ENCODE measurements at regions not wholly inside any gene's neighbourhood (a gene's known extent, or its start where the extent isn't known, plus 50 kb on each side); places are given as distances from the start of the nearest gene placed in this dataset.
"Not testable (repeated sequence)": the region's sequence is repeated elsewhere in the genome, so short reads cannot be mapped to it uniquely, and the experiment has no call there.

DNA sequence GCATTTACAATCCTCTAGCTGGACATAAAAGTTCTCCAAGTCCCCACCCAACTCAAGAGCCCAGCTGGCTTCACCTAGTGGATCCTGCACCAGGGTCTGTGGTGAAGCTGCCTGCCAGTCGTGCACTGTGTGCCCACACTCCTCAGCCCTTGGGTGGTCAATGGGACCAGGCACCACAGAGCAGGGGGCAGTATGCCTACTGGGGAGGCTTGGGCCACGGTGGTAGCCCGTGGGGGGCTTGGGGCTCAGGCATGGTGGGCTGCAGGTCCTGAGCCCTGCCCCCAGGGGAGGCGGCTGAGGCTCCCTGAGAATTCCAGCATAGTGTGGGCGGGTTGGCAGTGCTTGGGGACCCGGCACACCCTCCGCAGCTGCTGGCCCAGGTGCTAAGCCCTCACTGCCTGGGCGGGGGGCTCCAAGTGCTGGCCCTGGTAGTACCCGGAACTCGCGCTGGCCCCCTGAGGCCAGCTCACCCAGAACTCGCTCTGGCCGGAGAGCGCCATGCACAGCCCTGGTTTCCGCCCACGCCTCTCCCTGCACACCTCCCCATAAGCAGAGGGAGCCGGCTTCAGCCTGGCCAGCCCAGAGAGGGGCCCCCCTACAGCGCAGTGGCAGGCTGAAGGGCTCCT, 1473.4 kb downstream of the SUCLG1 start:
- DNase-seq (ENCODE audit: low read depth in 2 of 2) = no peak

DNA sequence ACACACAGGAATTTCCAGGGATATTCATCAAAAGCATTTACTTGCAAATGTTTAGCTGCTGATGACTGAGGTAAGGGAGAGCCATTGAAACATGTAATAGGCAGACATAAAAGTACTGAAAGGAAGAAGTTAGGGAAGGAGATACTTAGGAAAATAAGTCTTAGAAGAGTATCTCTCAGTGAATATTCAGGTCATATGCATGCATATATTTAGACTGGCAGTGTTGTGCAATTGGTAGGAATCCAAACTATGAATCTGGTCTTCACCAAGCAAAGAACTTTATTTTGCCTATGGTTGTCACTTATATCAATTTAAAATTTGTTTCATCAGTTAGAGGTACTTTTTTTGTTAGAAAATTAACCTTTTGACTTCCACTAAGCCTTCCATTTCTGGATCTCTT, 1490.7 kb downstream of the SUCLG1 start:
- no peak for DNase-seq (ENCODE audit: low read depth in 2 of 2)

GRCh38 chr2:82964341-82964740, 1494.7 kb downstream of the SUCLG1 start:
- no peak for DNase-seq (ENCODE audit: low read depth in 2 of 2)

- DNase-seq (ENCODE audit: low read depth in 2 of 2) = no peak
Measured at GRCh38 chr2:82959727-82960126, 1499.4 kb downstream of the SUCLG1 start.

- no peak for DNase-seq (ENCODE audit: low read depth in 2 of 2)
Measured at GRCh38 chr2:82954868-82955267, 1504.2 kb downstream of the SUCLG1 start.

GRCh38 chr2:82939211-82939610, 1519.9 kb downstream of the SUCLG1 start:
- no peak for DNase-seq (ENCODE audit: low read depth in 2 of 2)

GRCh38 chr2:82938321-82938845, 1520.7 kb downstream of the SUCLG1 start:
- not testable (repeated sequence) for DNase-seq (ENCODE audit: low read depth in 2 of 2)

DNA sequence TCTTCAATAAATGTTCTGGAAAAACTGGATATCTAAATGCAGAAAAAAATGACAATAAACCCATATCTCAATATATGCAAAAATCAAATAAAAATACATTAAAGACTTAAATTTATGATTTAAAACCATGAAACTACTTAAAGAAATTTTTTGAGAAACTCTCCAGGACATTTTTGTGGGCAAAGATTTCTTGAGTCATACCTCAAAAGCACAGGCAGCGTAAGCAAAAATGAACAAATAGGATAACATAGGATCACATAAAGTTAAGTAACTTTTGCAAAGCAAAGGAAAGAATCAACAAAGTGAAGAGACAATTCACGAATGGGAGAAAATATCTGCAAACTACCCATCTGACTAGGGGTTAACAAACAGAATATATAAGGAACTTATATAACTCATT, 1545.5 kb downstream of the SUCLG1 start:
- no peak for DNase-seq (ENCODE audit: low read depth in 2 of 2)

GRCh38 chr2:82896117-82896516, 1563.0 kb downstream of the SUCLG1 start:
- no peak for DNase-seq (ENCODE audit: low read depth in 2 of 2)

DNA sequence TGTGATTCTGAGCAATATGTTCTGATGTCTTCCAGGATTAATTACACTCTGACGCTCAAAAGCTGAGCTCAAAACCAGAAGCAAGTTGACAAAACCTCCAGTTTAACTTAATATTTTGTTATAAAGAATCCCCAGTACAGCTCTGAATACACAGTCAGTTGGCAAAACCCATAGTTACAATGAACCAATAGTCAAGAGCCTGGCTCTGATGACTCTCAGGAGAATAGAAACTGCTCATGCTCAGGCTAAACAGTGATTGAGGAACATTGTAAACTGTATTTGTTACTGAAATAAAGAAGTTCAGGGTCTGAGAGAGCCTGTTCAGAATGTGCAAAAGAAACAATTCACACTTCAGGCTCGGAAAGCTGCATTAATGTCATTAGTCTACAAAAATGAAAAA, 1565.9 kb downstream of the SUCLG1 start:
- no peak for DNase-seq (ENCODE audit: low read depth in 2 of 2)

- DNase-seq (ENCODE audit: low read depth in 2 of 2) = no peak
Measured at GRCh38 chr2:82879803-82880202, 1579.3 kb downstream of the SUCLG1 start.

DNA sequence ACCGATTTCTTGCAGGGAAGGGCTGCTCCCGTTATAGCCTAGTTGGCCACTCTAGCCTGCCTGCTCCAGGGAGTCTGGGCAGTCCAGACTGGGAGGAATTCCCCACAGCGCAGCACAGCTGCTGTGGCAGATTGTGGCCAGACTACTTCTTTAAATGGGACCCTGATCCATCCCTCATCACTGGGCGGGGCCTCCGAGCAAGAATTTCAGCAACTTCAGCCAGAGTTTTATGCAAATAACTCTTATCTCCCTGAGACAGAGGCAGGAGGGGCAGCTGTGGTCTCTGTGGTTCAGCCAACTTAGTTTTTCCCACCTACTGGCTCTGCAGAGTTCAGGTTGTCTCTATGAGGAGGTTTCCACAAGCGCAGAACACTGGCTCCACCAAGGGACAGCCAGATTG, 1583.2 kb downstream of the SUCLG1 start:
- DNase-seq (ENCODE audit: low read depth in 2 of 2) = no peak

DNA sequence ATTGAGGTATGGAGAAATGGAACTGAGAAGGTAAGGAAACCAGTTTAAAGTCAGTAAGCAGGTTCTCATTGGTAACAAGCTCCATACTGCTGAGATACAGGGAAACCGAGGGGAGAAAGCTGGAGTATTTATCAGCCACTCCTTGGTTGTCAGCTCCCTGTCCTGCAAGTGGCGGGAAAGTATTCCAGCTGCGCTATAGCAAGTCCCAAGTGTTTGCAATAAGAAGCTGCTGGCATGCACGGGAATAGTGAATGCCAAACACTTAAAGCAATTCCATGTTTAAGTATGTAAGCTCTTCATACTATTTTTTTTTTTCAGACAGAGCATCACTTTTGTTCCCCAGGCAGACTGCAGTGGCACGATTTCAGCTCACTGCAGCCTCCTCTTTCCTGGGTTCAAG, 1601.1 kb downstream of the SUCLG1 start:
- no peak for DNase-seq (ENCODE audit: low read depth in 2 of 2)

DNA sequence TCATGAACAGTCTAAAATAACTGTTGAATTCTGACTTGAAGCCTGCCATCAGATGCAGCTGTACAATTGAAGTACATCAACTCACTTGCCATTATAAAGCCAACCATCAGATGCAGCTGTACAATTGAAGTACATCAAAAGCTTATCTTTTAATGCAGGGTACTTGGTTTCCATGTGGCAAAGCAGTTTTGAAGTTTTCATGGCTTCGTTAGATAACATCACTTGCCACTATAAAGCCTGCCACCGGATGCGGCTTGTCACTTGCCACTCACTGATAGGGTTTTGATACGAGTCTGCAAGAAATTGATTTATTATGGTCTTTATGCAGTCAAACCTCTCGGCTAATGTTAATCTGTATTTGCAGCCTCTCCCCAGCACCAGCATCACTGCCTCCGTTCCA, 1605.8 kb downstream of the SUCLG1 start:
- DNase-seq (ENCODE audit: low read depth in 2 of 2) = no peak

DNA sequence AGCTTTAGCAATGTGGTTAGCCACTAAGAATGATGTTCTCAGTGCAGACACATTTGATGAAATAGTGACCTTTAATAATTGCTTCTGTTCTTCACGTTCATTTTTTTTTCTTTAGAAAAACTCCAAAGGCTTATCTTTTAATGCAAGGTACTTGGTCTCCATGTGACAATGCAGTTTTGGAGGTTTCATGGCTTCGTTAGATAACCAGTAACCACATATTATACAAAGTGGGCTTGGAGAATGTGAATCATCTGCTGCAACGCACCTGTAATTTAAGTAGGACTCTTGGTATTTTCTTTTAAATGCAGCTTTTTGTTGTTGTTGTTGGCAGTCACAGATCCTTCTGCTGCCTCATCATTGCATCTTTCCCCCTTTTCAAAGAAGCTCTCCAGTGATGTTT, 1606.3 kb downstream of the SUCLG1 start:
- DNase-seq (ENCODE audit: low read depth in 2 of 2) = no peak

DNA sequence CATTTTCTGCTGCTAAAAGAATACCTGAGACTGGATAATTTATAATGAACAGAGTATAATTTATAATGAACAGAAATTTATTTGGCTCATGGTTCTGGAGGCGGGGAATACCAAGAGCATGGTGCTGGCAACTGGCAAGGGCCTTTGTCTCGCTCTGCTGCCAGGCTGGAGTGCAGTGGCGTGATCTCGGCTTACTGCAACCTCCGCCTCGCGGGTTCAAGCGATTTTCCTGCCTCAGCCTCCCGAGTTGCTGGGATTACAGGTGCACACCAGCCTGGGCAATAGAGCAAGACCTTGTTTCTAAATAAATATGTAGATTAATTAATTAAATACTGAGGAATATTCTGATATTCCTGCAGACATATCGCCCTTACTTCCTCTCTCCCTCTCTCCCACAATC, 1610.8 kb downstream of the SUCLG1 start:
- DNase-seq (ENCODE audit: low read depth in 2 of 2) = no peak

DNA sequence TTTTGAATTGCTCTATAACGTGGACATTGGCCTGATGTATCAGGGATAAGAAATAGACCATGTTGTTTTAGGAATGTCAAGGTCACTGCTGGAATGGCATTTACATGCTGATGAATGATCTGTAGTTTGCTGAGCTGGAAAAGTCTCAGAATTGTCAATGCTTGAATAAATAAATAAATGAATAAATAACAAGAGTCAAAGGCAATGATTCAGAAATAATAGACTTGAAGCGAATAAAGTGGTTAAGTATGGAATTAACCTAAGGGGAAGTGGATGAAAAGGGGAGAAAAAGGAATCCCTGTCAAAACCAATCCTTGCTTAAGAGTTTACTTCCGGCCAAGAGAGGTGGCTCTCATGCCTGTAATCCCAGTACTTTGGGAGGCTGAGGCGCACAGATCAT, 1620.0 kb downstream of the SUCLG1 start:
- no peak for DNase-seq (ENCODE audit: low read depth in 2 of 2)

GRCh38 chr2:82837588-82838304, 1621.3 kb downstream of the SUCLG1 start:
- DNase-seq (ENCODE audit: low read depth in 2 of 2) = no peak

GRCh38 chr2:82834893-82835292, 1624.2 kb downstream of the SUCLG1 start:
- DNase-seq (ENCODE audit: low read depth in 2 of 2) = no peak

DNA sequence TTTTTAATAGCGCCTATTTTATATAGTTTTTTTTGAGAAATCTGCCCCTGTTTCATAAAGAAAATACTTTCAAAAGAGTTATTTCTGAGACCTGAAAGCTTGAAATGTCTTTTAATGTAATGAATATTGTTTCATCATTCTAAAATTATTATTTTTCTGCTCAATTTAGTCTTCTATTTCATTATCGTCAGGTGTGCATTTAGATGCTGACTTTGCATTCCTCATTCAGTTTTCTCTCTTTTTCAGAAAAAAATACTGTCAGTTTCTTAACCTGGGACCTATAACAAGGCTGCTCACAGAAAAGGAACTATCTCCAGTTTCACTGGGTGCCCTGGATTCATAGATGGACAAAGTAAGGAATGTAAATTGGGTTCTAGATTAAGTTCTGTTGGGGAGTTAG, 1631.7 kb downstream of the SUCLG1 start:
- DNase-seq (ENCODE audit: low read depth in 2 of 2) = no peak

GRCh38 chr2:82826437-82826836, 1632.6 kb downstream of the SUCLG1 start:
- no peak for DNase-seq (ENCODE audit: low read depth in 2 of 2)

- DNase-seq (ENCODE audit: low read depth in 2 of 2) = no peak
Measured at GRCh38 chr2:82825410-82826090, 1633.5 kb downstream of the SUCLG1 start.

DNA sequence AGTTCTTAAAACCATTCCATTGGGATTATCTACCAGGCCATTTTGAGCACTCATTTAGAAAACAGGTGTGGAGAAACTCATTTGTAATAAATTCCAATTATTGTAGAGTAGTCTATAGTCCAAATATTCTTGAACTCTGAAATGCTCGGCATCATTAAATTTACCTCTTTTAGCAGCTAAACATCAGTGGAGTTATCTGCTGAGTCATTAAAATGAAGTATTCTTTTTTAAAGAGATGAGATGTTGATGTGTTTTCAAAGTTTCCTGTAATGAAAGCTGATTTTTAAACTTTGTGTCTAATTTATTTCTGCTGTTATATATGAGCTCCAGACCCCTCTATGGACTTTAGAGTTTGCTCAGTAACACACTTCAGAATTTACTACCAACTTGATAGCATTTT, 1635.2 kb downstream of the SUCLG1 start:
- DNase-seq (ENCODE audit: low read depth in 2 of 2) = no peak

All from stimulated activated CD8-positive, alpha-beta memory T cell treated with anti-CD3 and anti-CD28 coated beads, Interleukin-2, amount 100 ng/mL, for 48 hours (primary cell).